ENCODE measurements at regions not wholly inside any gene's neighbourhood (a gene's known extent, or its start where the extent isn't known, plus 50 kb on each side); places are given as distances from the start of the nearest gene placed in this dataset.

- Histone ChIP-seq H3K79me1 (ENCODE audit: low read depth, low read length) (no peaks in the 10 kb centered on the region), H4K91ac (replicated peaks; ENCODE audit: insufficient read length, low read length) (no peak overlapping the region), H3K9me3 (ENCODE audit: insufficient read depth in 2 of 2, low read depth in 1 of 2, low read length in 1 of 2) (peaks cover 2 to 17% of the 10 kb centered on the region in 2 experiments; a peak in 2 of 4 replicates), H3K18ac (ENCODE audit: extremely low read depth, low read length) (no peak overlapping the region), H4K5ac (ENCODE audit: insufficient read length, low read depth, low read length) (no peak overlapping the region), H3K4me1 (replicated peaks in 1 of 4; ENCODE audit: control insufficient read depth in 3 of 4, insufficient read depth in 4 of 4, low read length in 3 of 4) (no peaks in the 10 kb centered on the region), H3K27me3 (replicated peaks in 1 of 4; ENCODE audit: control insufficient read depth in 3 of 4, extremely low read depth in 1 of 4, insufficient read depth in 3 of 4, low read length in 3 of 4) (no peaks in the 10 kb centered on the region), H3K27ac (ENCODE audit: low read depth, low read length) (no peak overlapping the region), H3K14ac (ENCODE audit: insufficient read length) (no peak overlapping the region), H3K23ac (ENCODE audit: insufficient read length) (no peak overlapping the region), H2BK5ac (ENCODE audit: low read depth, low read length) (no peak overlapping the region), H2BK120ac (replicated peaks; ENCODE audit: low read depth, low read length) (no peak overlapping the region), H3K23me2 (ENCODE audit: low read depth, low read length) (no peaks in the 10 kb centered on the region), H2BK15ac (ENCODE audit: low read length) (no peak overlapping the region), H3K4ac (replicated peaks; ENCODE audit: insufficient read length, low read depth, low read length) (no peak overlapping the region), H2AFZ (ENCODE audit: low read length) (no peak overlapping the region), H3K36me3 (ENCODE audit: control insufficient read depth in 2 of 4, insufficient read depth in 4 of 4, low read length in 3 of 4) (no peaks in the 10 kb centered on the region), H3K79me2 (ENCODE audit: control insufficient read depth in 1 of 2, insufficient read depth in 2 of 2, low read length in 2 of 2) (no peaks in the 10 kb centered on the region), H4K20me1 (replicated peaks in 1 of 2; ENCODE audit: control insufficient read depth in 1 of 2, insufficient read depth in 2 of 2, low read length in 2 of 2) (no peaks in the 10 kb centered on the region), H3K4me3 (ENCODE audit: extremely low read depth in 1 of 4, insufficient read depth in 2 of 4, low read depth in 3 of 4, low read length in 4 of 4) (no peak overlapping the region), H3K56ac (replicated peaks; ENCODE audit: insufficient read length, low read depth, low read length) (no peak overlapping the region), H2BK20ac (ENCODE audit: low read length) (no peak overlapping the region), H3K9ac (replicated peaks in 1 of 4; ENCODE audit: extremely low read depth in 1 of 4, low read depth in 3 of 4, low read length in 3 of 4) (no peak overlapping the region), H2AK5ac (ENCODE audit: low read depth, low read length) (no peak overlapping the region), H4K8ac (ENCODE audit: extremely low read depth, insufficient read depth, low read length) (no peak overlapping the region), H3K4me2 (ENCODE audit: insufficient read depth in 1 of 2, low read depth in 2 of 2, low read length in 2 of 2) (no peak overlapping the region), H2BK12ac (ENCODE audit: low read depth, low read length) (no peak overlapping the region)
- CTCF ChIA-PET (ENCODE audit: partially characterized antibody) = interaction anchor here (0.9 kb wide), 1 partner anchor 12 kb away, joined by 3 read pairs; no protein-coding TSS in a partner anchor
- DNase-seq (ENCODE audit: low read depth in 1 of 2, low spot score in 2 of 2) = no peak
- TF ChIP-seq CBX8 (IDR thresholded peaks at IDR 0.05; ENCODE audit: borderline replicate concordance, low read depth, low read length) = no peak
- POLR2A ChIA-PET (ENCODE audit: partially characterized antibody) = no interaction called here
- no peak for FAIRE-seq
- 95% methylated on average over 1 of the region's 1 CpG; no CpG with 5 or more reads in 1 of the 2 experiments for WGBS, 2 experiments (ENCODE audit: extremely low coverage in 1 of 2, insufficient coverage in 1 of 2, insufficient read length in 1 of 2, insufficient replicate concordance in 2 of 2, low coverage in 1 of 2, low lambda C conversion rate in 2 of 2, missing lambda C conversion rate in 1 of 2)
Measured at GRCh38 chr21:24042687-24043086, 1564.6 kb downstream of the MRPL39 start.
